Upper lobe of left lung (tissue), 6 donors: ENCODE measurements at regions not wholly inside any gene's neighbourhood (a gene's known extent, or its start where the extent isn't known, plus 50 kb on each side); places are given as distances from the start of the nearest gene placed in this dataset.

Source experiments
- ATAC-seq, 2 donors: fragments of 200-7000 bp; cut with Tn5 transposase; one replicate each; pipeline ENCODE4 v1.9.1; 2022; ENCODE audit warnings: mild to moderate bottlenecking in 2 of 2, moderate library complexity in 2 of 2; ENCODE audit not compliant: low FRiP score in 2 of 2
- DNase-seq, 2 donors: peaks; one replicate each; pipeline ENCODE4 v3.0.0-alpha.2; 2019 to 2020
- H3K27ac ChIP-seq, 4 donors: fragments of 200-600 bp; sonication (generic); one replicate each; pipeline ENCODE4 v1.5.1; 2016 to 2019
- H3K27me3 ChIP-seq, 4 donors: fragments of 200-600 bp; sonication (generic); one replicate each; pipeline ENCODE4 v1.5.1; 2017 to 2019
- H3K36me3 ChIP-seq, 4 donors: fragments of 200-600 bp; sonication (generic); one replicate each; pipeline ENCODE4 v1.5.1; 2016 to 2019
- H3K4me1 ChIP-seq, 4 donors: fragments of 200-600 bp; sonication (generic); one replicate each; pipeline ENCODE4 v1.5.1; 2018 to 2019
- H3K4me3 ChIP-seq, 4 donors: fragments of 200-600 bp; sonication (generic); one replicate each; pipeline ENCODE4 v1.5.1; 2017 to 2019; ENCODE audit warnings: mild to moderate bottlenecking in 2 of 4, moderate library complexity in 1 of 4
- H3K9me3 ChIP-seq, 4 donors: fragments of 200-600 bp; sonication (generic); one replicate each; pipeline ENCODE4 v1.5.1; 2018 to 2019
- CTCF ChIP-seq, 6 experiments: fragments of 450-650 bp in 4 of 6; fragments of 200-600 bp in 2 of 6; sonication (generic) in 2 of 6; IDR thresholded peaks; one replicate each; pipeline ENCODE4 v1.5.1; 2016 to 2019; ENCODE audit warnings: antibody characterized with exemption in 6 of 6
- EP300 ChIP-seq, 4 donors: sonication (generic); formaldehyde crosslinking; IDR thresholded peaks; one replicate each; pipeline ENCODE4 v1.5.1; 2017; ENCODE audit warnings: antibody characterized with exemption in 4 of 4, control low read depth in 2 of 4
- POLR2A ChIP-seq, 4 donors: fragments of 450-650 bp; IDR thresholded peaks; one replicate each; pipeline ENCODE4 v1.5.1; 2016 to 2017; ENCODE audit warnings: antibody characterized with exemption in 4 of 4, mild to moderate bottlenecking in 2 of 4
- POLR2AphosphoS5 ChIP-seq, 2 donors: sonication (generic); formaldehyde crosslinking; IDR thresholded peaks; one replicate each; pipeline ENCODE4 v1.5.1; 2017; ENCODE audit warnings: antibody characterized with exemption in 2 of 2
- WGBS, 2 donors: methylation state at CpG; one replicate each; pipeline ENCODE4 v1.1.5; 2017 to 2018; 5-methylcytosine and 5-hydroxymethylcytosine counted together
- donor health status: DM: no; HTN: no; CAD: no; lungs with moderate emphysema.
- donor health status: DM: no; HTN: yes; CAD: no; lungs with severe emphysema.

DNA sequence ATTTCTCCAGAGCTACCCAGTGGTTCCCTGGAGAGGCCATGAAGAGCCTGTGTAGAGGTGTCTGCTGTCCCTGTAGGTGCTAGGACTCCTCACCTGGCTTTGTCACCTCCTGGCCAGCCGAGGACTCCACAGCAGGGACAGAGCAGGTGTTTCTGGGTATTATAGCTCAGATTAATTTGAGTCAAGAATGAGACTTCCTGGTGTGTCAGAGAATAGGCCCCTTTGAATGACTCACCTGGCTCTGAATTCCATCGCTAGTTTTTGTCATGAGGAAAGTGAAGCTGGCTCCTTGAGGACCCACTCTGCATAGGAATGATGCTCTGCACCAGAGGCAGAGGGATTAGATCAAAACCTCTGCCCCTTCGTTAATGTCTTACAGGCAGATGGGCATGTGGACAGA is 167.5 kb upstream of the TOPAZ1 start:
- Histone ChIP-seq H3K27me3 (no peaks in the 10 kb centered on the region), H3K36me3 (no peaks in the 10 kb centered on the region), H3K27ac (no peak overlapping the region), H3K4me3 (no peak overlapping the region), H3K4me1 (no peaks in the 10 kb centered on the region), H3K9me3 (no peaks in the 10 kb centered on the region)
- DNase-seq (no peak), ATAC-seq (no peak)
- TF ChIP-seq EP300 (IDR thresholded peaks at IDR 0.05) (no peak), CTCF (IDR thresholded peaks at IDR 0.05) (no peak), POLR2AphosphoS5 (IDR thresholded peaks at IDR 0.05) (no peak), POLR2A (IDR thresholded peaks at IDR 0.05) (no peak)
- 79 to 84% methylated on average over 3 of the region's 3 CpGs for WGBS, 2 donors

- Histone ChIP-seq H3K36me3 (no peaks in the 10 kb centered on the region), H3K4me3 (no peak overlapping the region), H3K27me3 (no peaks in the 10 kb centered on the region), H3K27ac (no peak overlapping the region), H3K9me3 (no peaks in the 10 kb centered on the region), H3K4me1 (no peaks in the 10 kb centered on the region)
- DNase-seq (no peak), ATAC-seq (no peak)
- 74 to 79% methylated on average over 7 of the region's 7 CpGs for WGBS, 2 donors
- TF ChIP-seq EP300 (IDR thresholded peaks at IDR 0.05): no peak
- no peak for TF ChIP-seq CTCF (IDR thresholded peaks at IDR 0.05)
- TF ChIP-seq POLR2AphosphoS5 (IDR thresholded peaks at IDR 0.05): no peak
- no peak for TF ChIP-seq POLR2A (IDR thresholded peaks at IDR 0.05)
Measured at GRCh38 chr3:44076221-44076829, 165.4 kb upstream of the TOPAZ1 start.

- Histone ChIP-seq H3K9me3 (no peaks in the 10 kb centered on the region), H3K36me3 (no peaks in the 10 kb centered on the region), H3K27me3 (no peaks in the 10 kb centered on the region), H3K27ac (no peak overlapping the region), H3K4me1 (no peaks in the 10 kb centered on the region), H3K4me3 (no peak overlapping the region)
- no peak for DNase-seq
- 43 to 48% methylated on average over 5 of the region's 5 CpGs for WGBS, 2 donors
- no peak for ATAC-seq
- TF ChIP-seq EP300 (IDR thresholded peaks at IDR 0.05): no peak
- TF ChIP-seq CTCF (IDR thresholded peaks at IDR 0.05): no peak
- no peak for TF ChIP-seq POLR2AphosphoS5 (IDR thresholded peaks at IDR 0.05)
- TF ChIP-seq POLR2A (IDR thresholded peaks at IDR 0.05): no peak
Measured at GRCh38 chr3:44077267-44077666, 164.4 kb upstream of the TOPAZ1 start.

DNA sequence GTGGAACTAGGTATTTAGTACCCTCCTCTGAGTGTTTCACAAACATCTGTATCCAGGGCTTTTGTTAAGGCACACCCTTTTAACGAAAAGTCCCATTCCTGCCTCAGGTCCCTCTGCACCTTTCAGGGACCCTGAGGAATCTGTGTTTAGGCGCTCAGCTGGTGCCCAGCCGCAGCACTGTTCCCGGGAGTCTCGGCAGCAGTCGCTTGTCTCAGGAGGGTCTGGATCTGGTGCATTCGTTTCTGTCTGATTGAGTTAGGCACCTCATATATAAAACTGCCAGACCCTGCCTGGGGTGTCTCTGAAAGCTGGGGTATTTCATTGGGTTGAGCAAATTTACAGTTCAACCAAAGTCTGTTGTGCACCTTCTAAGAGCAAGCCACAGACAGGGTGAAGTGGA is 162.8 kb upstream of the TOPAZ1 start:
- peak in 1 of 2 donors; percentile 33 for DNase-seq
- H3K9me3 ChIP-seq: no peaks in the 10 kb centered on the region
- H3K4me1 ChIP-seq: no peaks in the 10 kb centered on the region
- H3K36me3 ChIP-seq: no peaks in the 10 kb centered on the region
- ATAC-seq: no peak
- H3K4me3 ChIP-seq: no peak overlapping the region
- 92 to 98% methylated on average over 7 of the region's 7 CpGs for WGBS, 2 donors
- H3K27me3 ChIP-seq: no peaks in the 10 kb centered on the region
- no peak overlapping the region for H3K27ac ChIP-seq
- TF ChIP-seq EP300 (IDR thresholded peaks at IDR 0.05) (no peak), POLR2A (IDR thresholded peaks at IDR 0.05) (no peak), POLR2AphosphoS5 (IDR thresholded peaks at IDR 0.05) (no peak), CTCF (IDR thresholded peaks at IDR 0.05) (no peak)

DNA sequence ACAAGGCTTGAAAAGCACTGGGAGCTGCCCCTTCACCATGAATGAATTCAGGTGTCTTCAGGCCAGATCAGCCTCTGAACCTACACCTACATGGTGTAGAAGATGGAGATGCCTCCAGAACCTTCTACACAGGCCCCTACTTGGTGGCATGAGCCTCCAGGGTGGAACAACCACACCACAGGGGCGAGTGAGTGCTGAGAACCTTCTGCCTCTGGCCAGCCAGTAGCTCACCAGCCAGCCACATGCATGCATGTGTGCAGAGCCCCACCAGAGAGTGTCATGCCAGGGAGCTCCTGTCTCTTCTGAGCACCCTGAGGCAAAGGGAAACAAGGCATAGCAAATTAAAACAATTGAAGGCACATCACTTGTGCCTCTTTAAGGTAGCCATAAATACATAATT is 161.8 kb upstream of the TOPAZ1 start:
- Histone ChIP-seq H3K27me3 (no peaks in the 10 kb centered on the region), H3K36me3 (no peaks in the 10 kb centered on the region), H3K9me3 (no peaks in the 10 kb centered on the region), H3K4me1 (no peaks in the 10 kb centered on the region), H3K4me3 (no peak overlapping the region), H3K27ac (no peak overlapping the region)
- DNase-seq: no peak
- TF ChIP-seq EP300 (IDR thresholded peaks at IDR 0.05): no peak
- no peak for TF ChIP-seq POLR2A (IDR thresholded peaks at IDR 0.05)
- no peak for TF ChIP-seq POLR2AphosphoS5 (IDR thresholded peaks at IDR 0.05)
- TF ChIP-seq CTCF (IDR thresholded peaks at IDR 0.05): no peak
- ATAC-seq: peak in 1 of 2 donors; percentile 38
- WGBS, 2 donors: 67 to 100% methylated on average over 1 of the region's 1 CpG
